Sigmoid colon (tissue), 4 donors: ENCODE measurements at regions not wholly inside any gene's neighbourhood (a gene's known extent, or its start where the extent isn't known, plus 50 kb on each side); places are given as distances from the start of the nearest gene placed in this dataset.

Experiments
- CTCF ChIP-seq, 4 experiments: fragments of 450-650 bp in 3 of 4; fragments of 200-600 bp in 1 of 4; IDR thresholded peaks; one replicate each; pipeline ENCODE4 v1.5.1; 2016 to 2019; ENCODE audit warnings: antibody characterized with exemption in 4 of 4, mild to moderate bottlenecking in 3 of 4, moderate library complexity in 2 of 4
- EP300 ChIP-seq, 4 donors: sonication (generic); formaldehyde crosslinking; IDR thresholded peaks; one replicate each; pipeline ENCODE4 v1.6.1; 2017; ENCODE audit warnings: antibody characterized with exemption in 4 of 4
- POLR2A ChIP-seq, 2 donors: fragments of 450-650 bp; IDR thresholded peaks; one replicate each; pipeline ENCODE4 v1.6.1; 2016; ENCODE audit warnings: antibody characterized with exemption in 2 of 2, mild to moderate bottlenecking in 2 of 2, moderate library complexity in 2 of 2

DNA sequence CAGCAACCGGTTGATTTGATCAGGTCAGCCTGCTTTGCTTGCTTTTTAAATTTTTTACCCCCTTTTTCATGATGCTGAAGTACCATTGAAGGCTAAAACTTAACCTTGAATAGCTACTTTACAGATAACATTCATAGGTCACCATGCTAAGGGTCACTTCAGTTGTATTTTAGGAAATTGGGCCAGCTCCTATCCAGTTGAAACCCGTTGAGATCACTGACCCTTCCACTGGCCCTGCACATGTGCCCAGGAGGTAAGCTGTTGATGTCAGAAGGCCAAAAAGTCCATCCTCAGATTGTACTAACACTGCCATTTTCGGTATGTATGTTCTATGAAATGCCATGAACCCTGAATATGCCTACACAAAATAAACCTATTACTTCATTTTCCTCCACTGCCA is 133.0 kb upstream of the FAT4 start:
- no peak for TF ChIP-seq CTCF (IDR thresholded peaks at IDR 0.05)
- no peak for TF ChIP-seq POLR2A (IDR thresholded peaks at IDR 0.05)
- no peak for TF ChIP-seq EP300 (IDR thresholded peaks at IDR 0.05)
